ENCODE measurements at regions not wholly inside any gene's neighbourhood (a gene's known extent, or its start where the extent isn't known, plus 50 kb on each side); places are given as distances from the start of the nearest gene placed in this dataset.

GRCh38 chr11:130779943-130780342 lies 136.3 kb downstream of the SNX19 start:
- DNase-seq = no peak

GRCh38 chr11:130780437-130780836 lies 135.8 kb downstream of the SNX19 start:
- DNase-seq = no peak

GRCh38 chr11:130781931-130782330 lies 134.3 kb downstream of the SNX19 start:
- DNase-seq = no peak

- no peak for DNase-seq
Observed at GRCh38 chr11:130782361-130783222, 133.7 kb downstream of the SNX19 start.

GRCh38 chr11:130783323-130783722 lies 133.0 kb downstream of the SNX19 start:
- DNase-seq = no peak

GRCh38 chr11:130785380-130786116 lies 130.7 kb downstream of the SNX19 start:
- DNase-seq = no peak

- no peak for DNase-seq
Observed at GRCh38 chr11:130786586-130786985, 129.7 kb downstream of the SNX19 start.

- no peak for DNase-seq
Observed at GRCh38 chr11:130787092-130787616, 129.1 kb downstream of the SNX19 start.

- DNase-seq = no peak
Observed at GRCh38 chr11:130787973-130788570, 128.2 kb downstream of the SNX19 start.

- DNase-seq = no peak
Observed at GRCh38 chr11:130789056-130789640, 127.1 kb downstream of the SNX19 start.

GRCh38 chr11:130790689-130791088 lies 125.6 kb downstream of the SNX19 start:
- DNase-seq = no peak

- no peak for DNase-seq
Observed at GRCh38 chr11:130792772-130793171, 123.5 kb downstream of the SNX19 start.

GRCh38 chr11:130796828-130797227 lies 119.5 kb downstream of the SNX19 start:
- DNase-seq = no peak

GRCh38 chr11:130798280-130798679 lies 118.0 kb downstream of the SNX19 start:
- DNase-seq = no peak

- no peak for DNase-seq
Observed at GRCh38 chr11:130798801-130799200, 117.5 kb downstream of the SNX19 start.

- no peak for DNase-seq
Observed at GRCh38 chr11:130801333-130802122, 114.8 kb downstream of the SNX19 start.

GRCh38 chr11:130802567-130802966 lies 113.7 kb downstream of the SNX19 start:
- no peak for DNase-seq

- no peak for DNase-seq
Observed at GRCh38 chr11:130804306-130805076, 111.8 kb downstream of the SNX19 start.

- no peak for DNase-seq
Observed at GRCh38 chr11:130806746-130807145, 109.5 kb downstream of the SNX19 start.

- no peak for DNase-seq
Observed at GRCh38 chr11:130808541-130808940, 107.7 kb downstream of the SNX19 start.

GRCh38 chr11:130813196-130813595 lies 103.1 kb downstream of the SNX19 start:
- DNase-seq = no peak
